GM23338 (cell line): ENCODE measurements at regions not wholly inside any gene's neighbourhood (a gene's known extent, or its start where the extent isn't known, plus 50 kb on each side); places are given as distances from the start of the nearest gene placed in this dataset.

Experiments used
- CREB1 ChIP-seq: fragments of 250-450 bp; sonication (Bioruptor Pico); IDR thresholded peaks from 2 replicates; pipeline ENCODE4 v1.5.0; 2020; ENCODE audit warnings: low read depth, mild to moderate bottlenecking, moderate library complexity
- EZH2 ChIP-seq: fragments of 200-600 bp; sonication (generic); IDR thresholded peaks from one replicate; pipeline ENCODE4 v1.8.0; 2017; ENCODE audit warnings: antibody characterized with exemption, mild to moderate bottlenecking, low read depth; ENCODE audit not compliant: unreplicated experiment
- EZH2phosphoT487 ChIP-seq: fragments of 200-600 bp; sonication (generic); IDR thresholded peaks from one replicate; pipeline ENCODE4 v1.8.1; 2018; ENCODE audit warnings: antibody characterized with exemption; ENCODE audit not compliant: unreplicated experiment
- JUNB ChIP-seq: IDR thresholded peaks from one replicate; pipeline ENCODE4 v1.6.1; 2016; ENCODE audit warnings: antibody characterized with exemption; ENCODE audit not compliant: unreplicated experiment
- NANOG ChIP-seq: IDR thresholded peaks from 2 replicates; pipeline ENCODE4 v1.6.1; 2016; ENCODE audit warnings: antibody characterized with exemption, borderline replicate concordance
- POLR2AphosphoS5 ChIP-seq: IDR thresholded peaks from 2 replicates; pipeline ENCODE4 v1.6.1; 2016; ENCODE audit warnings: antibody characterized with exemption, low read depth
- STAT1 ChIP-seq: IDR thresholded peaks from one replicate; pipeline ENCODE4 v1.6.1; 2016; ENCODE audit warnings: antibody characterized with exemption; ENCODE audit not compliant: unreplicated experiment
- ZNF331 ChIP-seq: fragments of 250-450 bp; sonication (Bioruptor Pico); IDR thresholded peaks from 2 replicates; pipeline ENCODE4 v1.5.0; 2020; ENCODE audit warnings: low read depth, mild to moderate bottlenecking, moderate library complexity
- TF ChIP-seq, protein P1 (sequence below), 2 experiments: fragments of 200-600 bp in 1 of 2; sonication (generic) in 1 of 2; conservative IDR thresholded peaks; 2 replicates each; pipeline versions ENCODE4 v1.5.1 to v1.6.1; 2016 to 2017; ENCODE audit warnings: antibody characterized with exemption in 2 of 2, low read depth in 2 of 2, mild to moderate bottlenecking in 2 of 2, moderate library complexity in 1 of 2
- TF ChIP-seq, protein P2 (sequence below): IDR thresholded peaks from one replicate; pipeline ENCODE4 v1.6.1; 2018; ENCODE audit warnings: antibody characterized with exemption; ENCODE audit not compliant: unreplicated experiment
- TF ChIP-seq, protein P3 (sequence below): fragments of 250-450 bp; sonication (Bioruptor Pico); IDR thresholded peaks from 2 replicates; pipeline ENCODE4 v1.5.0; 2020; ENCODE audit warnings: mild to moderate bottlenecking, moderate library complexity

- TF ChIP-seq, protein P1, sequence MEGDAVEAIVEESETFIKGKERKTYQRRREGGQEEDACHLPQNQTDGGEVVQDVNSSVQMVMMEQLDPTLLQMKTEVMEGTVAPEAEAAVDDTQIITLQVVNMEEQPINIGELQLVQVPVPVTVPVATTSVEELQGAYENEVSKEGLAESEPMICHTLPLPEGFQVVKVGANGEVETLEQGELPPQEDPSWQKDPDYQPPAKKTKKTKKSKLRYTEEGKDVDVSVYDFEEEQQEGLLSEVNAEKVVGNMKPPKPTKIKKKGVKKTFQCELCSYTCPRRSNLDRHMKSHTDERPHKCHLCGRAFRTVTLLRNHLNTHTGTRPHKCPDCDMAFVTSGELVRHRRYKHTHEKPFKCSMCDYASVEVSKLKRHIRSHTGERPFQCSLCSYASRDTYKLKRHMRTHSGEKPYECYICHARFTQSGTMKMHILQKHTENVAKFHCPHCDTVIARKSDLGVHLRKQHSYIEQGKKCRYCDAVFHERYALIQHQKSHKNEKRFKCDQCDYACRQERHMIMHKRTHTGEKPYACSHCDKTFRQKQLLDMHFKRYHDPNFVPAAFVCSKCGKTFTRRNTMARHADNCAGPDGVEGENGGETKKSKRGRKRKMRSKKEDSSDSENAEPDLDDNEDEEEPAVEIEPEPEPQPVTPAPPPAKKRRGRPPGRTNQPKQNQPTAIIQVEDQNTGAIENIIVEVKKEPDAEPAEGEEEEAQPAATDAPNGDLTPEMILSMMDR (conservative IDR thresholded peaks at IDR 0.05; ENCODE audit: low read depth in 2 of 2), result no peak
- TF ChIP-seq, protein P2, sequence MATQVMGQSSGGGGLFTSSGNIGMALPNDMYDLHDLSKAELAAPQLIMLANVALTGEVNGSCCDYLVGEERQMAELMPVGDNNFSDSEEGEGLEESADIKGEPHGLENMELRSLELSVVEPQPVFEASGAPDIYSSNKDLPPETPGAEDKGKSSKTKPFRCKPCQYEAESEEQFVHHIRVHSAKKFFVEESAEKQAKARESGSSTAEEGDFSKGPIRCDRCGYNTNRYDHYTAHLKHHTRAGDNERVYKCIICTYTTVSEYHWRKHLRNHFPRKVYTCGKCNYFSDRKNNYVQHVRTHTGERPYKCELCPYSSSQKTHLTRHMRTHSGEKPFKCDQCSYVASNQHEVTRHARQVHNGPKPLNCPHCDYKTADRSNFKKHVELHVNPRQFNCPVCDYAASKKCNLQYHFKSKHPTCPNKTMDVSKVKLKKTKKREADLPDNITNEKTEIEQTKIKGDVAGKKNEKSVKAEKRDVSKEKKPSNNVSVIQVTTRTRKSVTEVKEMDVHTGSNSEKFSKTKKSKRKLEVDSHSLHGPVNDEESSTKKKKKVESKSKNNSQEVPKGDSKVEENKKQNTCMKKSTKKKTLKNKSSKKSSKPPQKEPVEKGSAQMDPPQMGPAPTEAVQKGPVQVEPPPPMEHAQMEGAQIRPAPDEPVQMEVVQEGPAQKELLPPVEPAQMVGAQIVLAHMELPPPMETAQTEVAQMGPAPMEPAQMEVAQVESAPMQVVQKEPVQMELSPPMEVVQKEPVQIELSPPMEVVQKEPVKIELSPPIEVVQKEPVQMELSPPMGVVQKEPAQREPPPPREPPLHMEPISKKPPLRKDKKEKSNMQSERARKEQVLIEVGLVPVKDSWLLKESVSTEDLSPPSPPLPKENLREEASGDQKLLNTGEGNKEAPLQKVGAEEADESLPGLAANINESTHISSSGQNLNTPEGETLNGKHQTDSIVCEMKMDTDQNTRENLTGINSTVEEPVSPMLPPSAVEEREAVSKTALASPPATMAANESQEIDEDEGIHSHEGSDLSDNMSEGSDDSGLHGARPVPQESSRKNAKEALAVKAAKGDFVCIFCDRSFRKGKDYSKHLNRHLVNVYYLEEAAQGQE, result no peak
- no peak for TF ChIP-seq EZH2
- TF ChIP-seq CREB1 (CRISPR knock-in tag), result no peak
- TF ChIP-seq ZNF331 (CRISPR knock-in tag), result no peak
- TF ChIP-seq EZH2phosphoT487, result no peak
- TF ChIP-seq POLR2AphosphoS5, result no peak
- no peak for TF ChIP-seq JUNB
- no peak for TF ChIP-seq STAT1
- no peak for TF ChIP-seq NANOG
- TF ChIP-seq, protein P3, sequence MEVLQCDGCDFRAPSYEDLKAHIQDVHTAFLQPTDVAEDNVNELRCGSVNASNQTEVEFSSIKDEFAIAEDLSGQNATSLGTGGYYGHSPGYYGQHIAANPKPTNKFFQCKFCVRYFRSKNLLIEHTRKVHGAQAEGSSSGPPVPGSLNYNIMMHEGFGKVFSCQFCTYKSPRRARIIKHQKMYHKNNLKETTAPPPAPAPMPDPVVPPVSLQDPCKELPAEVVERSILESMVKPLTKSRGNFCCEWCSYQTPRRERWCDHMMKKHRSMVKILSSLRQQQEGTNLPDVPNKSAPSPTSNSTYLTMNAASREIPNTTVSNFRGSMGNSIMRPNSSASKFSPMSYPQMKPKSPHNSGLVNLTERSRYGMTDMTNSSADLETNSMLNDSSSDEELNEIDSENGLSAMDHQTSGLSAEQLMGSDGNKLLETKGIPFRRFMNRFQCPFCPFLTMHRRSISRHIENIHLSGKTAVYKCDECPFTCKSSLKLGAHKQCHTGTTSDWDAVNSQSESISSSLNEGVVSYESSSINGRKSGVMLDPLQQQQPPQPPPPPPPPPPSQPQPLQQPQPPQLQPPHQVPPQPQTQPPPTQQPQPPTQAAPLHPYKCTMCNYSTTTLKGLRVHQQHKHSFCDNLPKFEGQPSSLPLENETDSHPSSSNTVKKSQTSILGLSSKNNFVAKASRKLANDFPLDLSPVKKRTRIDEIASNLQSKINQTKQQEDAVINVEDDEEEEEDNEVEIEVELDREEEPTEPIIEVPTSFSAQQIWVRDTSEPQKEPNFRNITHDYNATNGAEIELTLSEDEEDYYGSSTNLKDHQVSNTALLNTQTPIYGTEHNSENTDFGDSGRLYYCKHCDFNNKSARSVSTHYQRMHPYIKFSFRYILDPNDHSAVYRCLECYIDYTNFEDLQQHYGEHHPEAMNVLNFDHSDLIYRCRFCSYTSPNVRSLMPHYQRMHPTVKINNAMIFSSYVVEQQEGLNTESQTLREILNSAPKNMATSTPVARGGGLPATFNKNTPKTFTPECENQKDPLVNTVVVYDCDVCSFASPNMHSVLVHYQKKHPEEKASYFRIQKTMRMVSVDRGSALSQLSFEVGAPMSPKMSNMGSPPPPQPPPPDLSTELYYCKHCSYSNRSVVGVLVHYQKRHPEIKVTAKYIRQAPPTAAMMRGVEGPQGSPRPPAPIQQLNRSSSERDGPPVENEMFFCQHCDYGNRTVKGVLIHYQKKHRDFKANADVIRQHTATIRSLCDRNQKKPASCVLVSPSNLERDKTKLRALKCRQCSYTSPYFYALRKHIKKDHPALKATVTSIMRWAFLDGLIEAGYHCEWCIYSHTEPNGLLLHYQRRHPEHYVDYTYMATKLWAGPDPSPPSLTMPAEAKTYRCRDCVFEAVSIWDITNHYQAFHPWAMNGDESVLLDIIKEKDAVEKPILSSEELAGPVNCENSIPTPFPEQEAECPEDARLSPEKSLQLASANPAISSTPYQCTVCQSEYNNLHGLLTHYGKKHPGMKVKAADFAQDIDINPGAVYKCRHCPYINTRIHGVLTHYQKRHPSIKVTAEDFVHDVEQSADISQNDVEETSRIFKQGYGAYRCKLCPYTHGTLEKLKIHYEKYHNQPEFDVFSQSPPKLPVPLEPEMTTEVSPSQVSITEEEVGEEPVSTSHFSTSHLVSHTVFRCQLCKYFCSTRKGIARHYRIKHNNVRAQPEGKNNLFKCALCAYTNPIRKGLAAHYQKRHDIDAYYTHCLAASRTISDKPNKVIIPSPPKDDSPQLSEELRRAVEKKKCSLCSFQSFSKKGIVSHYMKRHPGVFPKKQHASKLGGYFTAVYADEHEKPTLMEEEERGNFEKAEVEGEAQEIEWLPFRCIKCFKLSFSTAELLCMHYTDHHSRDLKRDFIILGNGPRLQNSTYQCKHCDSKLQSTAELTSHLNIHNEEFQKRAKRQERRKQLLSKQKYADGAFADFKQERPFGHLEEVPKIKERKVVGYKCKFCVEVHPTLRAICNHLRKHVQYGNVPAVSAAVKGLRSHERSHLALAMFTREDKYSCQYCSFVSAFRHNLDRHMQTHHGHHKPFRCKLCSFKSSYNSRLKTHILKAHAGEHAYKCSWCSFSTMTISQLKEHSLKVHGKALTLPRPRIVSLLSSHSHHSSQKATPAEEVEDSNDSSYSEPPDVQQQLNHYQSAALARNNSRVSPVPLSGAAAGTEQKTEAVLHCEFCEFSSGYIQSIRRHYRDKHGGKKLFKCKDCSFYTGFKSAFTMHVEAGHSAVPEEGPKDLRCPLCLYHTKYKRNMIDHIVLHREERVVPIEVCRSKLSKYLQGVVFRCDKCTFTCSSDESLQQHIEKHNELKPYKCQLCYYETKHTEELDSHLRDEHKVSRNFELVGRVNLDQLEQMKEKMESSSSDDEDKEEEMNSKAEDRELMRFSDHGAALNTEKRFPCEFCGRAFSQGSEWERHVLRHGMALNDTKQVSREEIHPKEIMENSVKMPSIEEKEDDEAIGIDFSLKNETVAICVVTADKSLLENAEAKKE (CRISPR knock-in tag), result no peak
Measured at GRCh38 chr11:112310848-112311247, 50.2 kb upstream of the PLET1 start.
